ENCODE measurements at regions not wholly inside any gene's neighbourhood (a gene's known extent, or its start where the extent isn't known, plus 50 kb on each side); places are given as distances from the start of the nearest gene placed in this dataset.

DNA sequence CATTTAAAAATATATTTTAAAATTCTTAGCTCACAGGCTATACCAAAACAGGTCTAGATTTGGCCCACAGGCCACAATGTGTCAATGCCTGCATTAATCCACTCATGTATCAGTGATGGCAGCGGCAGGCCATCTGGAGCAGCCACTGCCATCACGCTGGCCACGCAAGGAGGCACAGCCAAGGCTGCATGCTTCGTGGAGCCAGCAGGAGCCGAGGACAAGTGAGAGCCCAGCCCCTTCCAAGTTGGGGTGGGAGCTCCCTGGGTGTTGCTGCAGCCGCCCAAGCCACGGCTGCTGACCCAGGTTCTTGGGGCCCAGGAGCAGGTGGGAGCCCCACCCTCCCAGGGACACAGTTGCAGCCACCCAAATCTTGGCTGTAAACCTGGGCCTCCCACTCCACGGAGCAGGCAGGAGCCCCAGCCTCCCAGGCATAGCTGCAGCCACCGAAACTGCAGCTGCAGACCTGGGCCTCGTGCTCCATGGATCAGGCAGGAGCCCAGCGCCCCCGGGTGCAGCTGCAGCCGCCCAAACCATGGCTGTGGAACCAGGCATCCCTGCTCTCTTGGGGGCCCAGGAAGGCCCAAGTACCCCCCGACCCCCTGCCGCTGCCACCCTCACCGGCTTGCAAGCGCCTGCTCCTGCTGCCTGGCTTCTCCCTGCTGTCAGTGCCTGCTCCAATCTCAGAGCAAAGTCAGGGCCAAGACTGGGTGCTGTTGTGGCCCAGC is 87.3 kb upstream of the CACUL1 start:
- POLR2A ChIA-PET, result interaction anchor here (1.3 kb wide), 1 partner anchor 8 kb away, joined by 4 read pairs; no protein-coding TSS in a partner anchor

More for the DNA sequence above, 87.3 kb upstream of the CACUL1 start:
- H3K4me1 ChIP-seq (ENCODE audit: control insufficient read depth in 1 of 2, insufficient read depth in 2 of 2, low read length in 2 of 2), result peaks cover 27 to 62% of the 10 kb centered on the region in 2 experiments
- DNase-seq (ENCODE audit: low read depth, low spot score) (no peak), ATAC-seq (no peak)
- H3K4me2 ChIP-seq (ENCODE audit: low read length), result no peak overlapping the region
- no peak overlapping the region; the same call in 1 of the 2 replicates for H3K27ac ChIP-seq (ENCODE audit: low read depth, low read length)
- H3K79me2 ChIP-seq (ENCODE audit: insufficient read depth, low read length), result no peaks in the 10 kb centered on the region; the same call in 1 of the 2 replicates
- no peaks in the 10 kb centered on the region for H3K27me3 ChIP-seq (ENCODE audit: insufficient read depth, low read length)
- ChIA-PET RAD21 (ENCODE audit: low non-redundant PET in 1 of 2, low total read pairs in 2 of 2, uncharacterized antibody in 2 of 2, unreplicated experiment in 2 of 2) (no interaction called here), CTCF (interaction anchor here (4.7 kb wide), 1 partner anchor 8 kb away, joined by 16 read pairs; no protein-coding TSS in a partner anchor)
- no peaks in the 10 kb centered on the region for H3K9me2 ChIP-seq (ENCODE audit: insufficient read depth)
- TF ChIP-seq ELF1 (IDR thresholded peaks at IDR 0.05; ENCODE audit: borderline replicate concordance, low read depth), result no peak
- TF ChIP-seq, protein P1, sequence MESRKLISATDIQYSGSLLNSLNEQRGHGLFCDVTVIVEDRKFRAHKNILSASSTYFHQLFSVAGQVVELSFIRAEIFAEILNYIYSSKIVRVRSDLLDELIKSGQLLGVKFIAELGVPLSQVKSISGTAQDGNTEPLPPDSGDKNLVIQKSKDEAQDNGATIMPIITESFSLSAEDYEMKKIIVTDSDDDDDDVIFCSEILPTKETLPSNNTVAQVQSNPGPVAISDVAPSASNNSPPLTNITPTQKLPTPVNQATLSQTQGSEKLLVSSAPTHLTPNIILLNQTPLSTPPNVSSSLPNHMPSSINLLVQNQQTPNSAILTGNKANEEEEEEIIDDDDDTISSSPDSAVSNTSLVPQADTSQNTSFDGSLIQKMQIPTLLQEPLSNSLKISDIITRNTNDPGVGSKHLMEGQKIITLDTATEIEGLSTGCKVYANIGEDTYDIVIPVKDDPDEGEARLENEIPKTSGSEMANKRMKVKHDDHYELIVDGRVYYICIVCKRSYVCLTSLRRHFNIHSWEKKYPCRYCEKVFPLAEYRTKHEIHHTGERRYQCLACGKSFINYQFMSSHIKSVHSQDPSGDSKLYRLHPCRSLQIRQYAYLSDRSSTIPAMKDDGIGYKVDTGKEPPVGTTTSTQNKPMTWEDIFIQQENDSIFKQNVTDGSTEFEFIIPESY (IDR thresholded peaks at IDR 0.05; ENCODE audit: extremely low read depth, insufficient replicate concordance, low read length), result no peak
- TF ChIP-seq, protein P2, sequence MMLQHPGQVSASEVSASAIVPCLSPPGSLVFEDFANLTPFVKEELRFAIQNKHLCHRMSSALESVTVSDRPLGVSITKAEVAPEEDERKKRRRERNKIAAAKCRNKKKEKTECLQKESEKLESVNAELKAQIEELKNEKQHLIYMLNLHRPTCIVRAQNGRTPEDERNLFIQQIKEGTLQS (IDR thresholded peaks at IDR 0.05), result no peak
- TF ChIP-seq SIN3A (IDR thresholded peaks at IDR 0.05; ENCODE audit: low read depth), result no peak
- no peak for TF ChIP-seq FOSL1 (IDR thresholded peaks at IDR 0.05; ENCODE audit: low read depth)
- TF ChIP-seq EZH2 (IDR thresholded peaks at IDR 0.05), result no peak
- no peak for TF ChIP-seq CBX3 (IDR thresholded peaks at IDR 0.05; ENCODE audit: low read depth)
- TF ChIP-seq POLR2A (IDR thresholded peaks at IDR 0.05; ENCODE audit: borderline replicate concordance, extremely low read depth, insufficient read depth, insufficient read length), result no peak
- TF ChIP-seq YY1 (IDR thresholded peaks at IDR 0.05; ENCODE audit: extremely low read depth, insufficient replicate concordance, low read depth, low read length), result no peak
- TF ChIP-seq ZFX (IDR thresholded peaks at IDR 0.05), result no peak
- no peak for TF ChIP-seq SP1 (IDR thresholded peaks at IDR 0.05; ENCODE audit: low read depth)
- TF ChIP-seq RAD21 (IDR thresholded peaks at IDR 0.05; ENCODE audit: low read depth), result no peak
- TF ChIP-seq EZH2phosphoT487 (IDR thresholded peaks at IDR 0.05; ENCODE audit: borderline replicate concordance), result no peak
- no peak for TF ChIP-seq TCF7L2 (IDR thresholded peaks at IDR 0.05; ENCODE audit: borderline replicate concordance, extremely low read depth, insufficient read depth, insufficient read length)
- TF ChIP-seq, protein P3, sequence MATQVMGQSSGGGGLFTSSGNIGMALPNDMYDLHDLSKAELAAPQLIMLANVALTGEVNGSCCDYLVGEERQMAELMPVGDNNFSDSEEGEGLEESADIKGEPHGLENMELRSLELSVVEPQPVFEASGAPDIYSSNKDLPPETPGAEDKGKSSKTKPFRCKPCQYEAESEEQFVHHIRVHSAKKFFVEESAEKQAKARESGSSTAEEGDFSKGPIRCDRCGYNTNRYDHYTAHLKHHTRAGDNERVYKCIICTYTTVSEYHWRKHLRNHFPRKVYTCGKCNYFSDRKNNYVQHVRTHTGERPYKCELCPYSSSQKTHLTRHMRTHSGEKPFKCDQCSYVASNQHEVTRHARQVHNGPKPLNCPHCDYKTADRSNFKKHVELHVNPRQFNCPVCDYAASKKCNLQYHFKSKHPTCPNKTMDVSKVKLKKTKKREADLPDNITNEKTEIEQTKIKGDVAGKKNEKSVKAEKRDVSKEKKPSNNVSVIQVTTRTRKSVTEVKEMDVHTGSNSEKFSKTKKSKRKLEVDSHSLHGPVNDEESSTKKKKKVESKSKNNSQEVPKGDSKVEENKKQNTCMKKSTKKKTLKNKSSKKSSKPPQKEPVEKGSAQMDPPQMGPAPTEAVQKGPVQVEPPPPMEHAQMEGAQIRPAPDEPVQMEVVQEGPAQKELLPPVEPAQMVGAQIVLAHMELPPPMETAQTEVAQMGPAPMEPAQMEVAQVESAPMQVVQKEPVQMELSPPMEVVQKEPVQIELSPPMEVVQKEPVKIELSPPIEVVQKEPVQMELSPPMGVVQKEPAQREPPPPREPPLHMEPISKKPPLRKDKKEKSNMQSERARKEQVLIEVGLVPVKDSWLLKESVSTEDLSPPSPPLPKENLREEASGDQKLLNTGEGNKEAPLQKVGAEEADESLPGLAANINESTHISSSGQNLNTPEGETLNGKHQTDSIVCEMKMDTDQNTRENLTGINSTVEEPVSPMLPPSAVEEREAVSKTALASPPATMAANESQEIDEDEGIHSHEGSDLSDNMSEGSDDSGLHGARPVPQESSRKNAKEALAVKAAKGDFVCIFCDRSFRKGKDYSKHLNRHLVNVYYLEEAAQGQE (IDR thresholded peaks at IDR 0.05; ENCODE audit: low read depth), result no peak
- no peak for TF ChIP-seq ZNF274 (IDR thresholded peaks at IDR 0.05; ENCODE audit: low read depth, low read length)
- TF ChIP-seq SRF (IDR thresholded peaks at IDR 0.05; ENCODE audit: low read depth), result no peak
- TF ChIP-seq POLR2AphosphoS5 (IDR thresholded peaks at IDR 0.05; ENCODE audit: low read depth, low read length), result no peak
- TF ChIP-seq JUND (IDR thresholded peaks at IDR 0.05), result no peak
- TF ChIP-seq, protein P4, sequence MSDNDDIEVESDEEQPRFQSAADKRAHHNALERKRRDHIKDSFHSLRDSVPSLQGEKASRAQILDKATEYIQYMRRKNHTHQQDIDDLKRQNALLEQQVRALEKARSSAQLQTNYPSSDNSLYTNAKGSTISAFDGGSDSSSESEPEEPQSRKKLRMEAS (IDR thresholded peaks at IDR 0.05), result no peak
- H4K20me1 ChIP-seq (ENCODE audit: insufficient read depth), result no peaks in the 10 kb centered on the region
- no TSS peak for BruUV-seq (replicated peaks)
- H3K36me3 ChIP-seq (ENCODE audit: control insufficient read depth in 1 of 2, insufficient read depth in 2 of 2, low read length in 2 of 2), result no peaks in the 10 kb centered on the region
- no peaks in the 10 kb centered on the region for H3K9me3 ChIP-seq (ENCODE audit: control insufficient read depth in 1 of 2, insufficient read depth in 1 of 2, low read depth in 1 of 2, low read length in 2 of 2)
- H2AFZ ChIP-seq (ENCODE audit: low read depth, low read length, poor library complexity, severe bottlenecking), result no peak overlapping the region
- intact Hi-C loops (cut with micrococcal nuclease), result no loop called here
- H3K9ac ChIP-seq (ENCODE audit: low read length), result no peak overlapping the region
- no peak overlapping the region for H3K4me3 ChIP-seq (replicated peaks in 1 of 2; ENCODE audit: low read depth in 1 of 2, low read length in 2 of 2)

All from HCT116 (cell line).